Fibroblast of skin of back (primary cell): ENCODE measurements at regions not wholly inside any gene's neighbourhood (a gene's known extent, or its start where the extent isn't known, plus 50 kb on each side); places are given as distances from the start of the nearest gene placed in this dataset.

Source experiments
- DNase-seq: peaks from one replicate; pipeline ENCODE4 v3.0.0-alpha.2; 2013

DNA sequence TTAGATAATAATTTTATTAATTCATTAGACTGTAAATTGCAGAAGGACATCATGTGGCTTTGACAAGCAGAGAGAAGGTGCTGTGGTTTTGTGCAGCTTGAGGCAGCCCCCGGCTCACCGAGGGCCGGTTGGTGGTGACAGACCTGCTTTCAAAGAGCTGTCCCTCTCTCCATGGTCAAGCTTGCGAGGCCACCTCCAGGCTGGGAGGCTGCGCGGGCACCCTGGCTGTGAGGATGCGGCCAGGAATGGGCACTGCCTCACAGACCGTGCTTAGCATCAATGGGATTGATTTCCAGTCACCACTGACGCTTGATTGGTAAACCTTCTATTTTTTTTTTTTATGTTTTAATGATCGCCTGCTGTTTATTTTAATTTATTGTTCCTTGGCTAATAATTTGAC is 690.9 kb downstream of the GALR1 start:
- DNase-seq = no peak

DNA sequence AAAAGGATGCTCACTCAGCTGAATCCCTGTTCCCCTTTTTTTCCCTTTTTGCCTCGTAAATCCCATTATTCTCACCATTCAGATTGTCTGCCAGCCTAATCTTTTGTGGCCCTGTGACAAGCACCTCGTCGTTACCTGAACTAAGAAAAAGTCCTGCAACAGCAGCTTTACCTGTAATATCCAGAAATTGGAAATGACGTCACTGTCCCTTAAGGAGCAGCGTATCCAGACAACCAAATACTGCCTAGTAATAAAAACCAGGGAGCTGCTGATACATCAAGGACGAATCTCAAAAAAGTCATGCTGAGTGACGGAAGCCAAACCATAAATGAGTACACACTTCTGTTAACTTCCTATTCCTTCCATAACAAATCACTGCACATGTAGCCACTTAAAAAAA is 694.9 kb downstream of the GALR1 start:
- no peak for DNase-seq

DNA sequence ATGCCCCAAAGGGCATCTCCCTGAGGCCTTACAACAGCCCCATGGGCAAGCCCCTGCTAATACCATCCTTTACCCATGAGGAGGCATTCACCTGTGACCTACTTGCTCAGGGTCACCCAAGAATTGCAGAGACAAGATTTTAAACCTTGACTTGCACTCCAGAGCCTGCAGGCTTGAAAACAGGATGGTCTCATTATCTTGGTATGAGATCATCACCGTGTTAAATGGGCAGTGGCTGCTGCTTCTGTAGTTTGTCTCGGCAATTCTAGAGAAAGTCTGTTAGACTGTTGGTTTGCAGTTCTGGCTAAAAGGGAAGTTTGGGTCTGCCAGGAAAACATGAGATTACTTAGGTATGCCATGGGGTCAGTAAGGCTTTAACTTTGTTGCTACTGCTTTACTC is 698.9 kb downstream of the GALR1 start:
- no peak for DNase-seq

DNA sequence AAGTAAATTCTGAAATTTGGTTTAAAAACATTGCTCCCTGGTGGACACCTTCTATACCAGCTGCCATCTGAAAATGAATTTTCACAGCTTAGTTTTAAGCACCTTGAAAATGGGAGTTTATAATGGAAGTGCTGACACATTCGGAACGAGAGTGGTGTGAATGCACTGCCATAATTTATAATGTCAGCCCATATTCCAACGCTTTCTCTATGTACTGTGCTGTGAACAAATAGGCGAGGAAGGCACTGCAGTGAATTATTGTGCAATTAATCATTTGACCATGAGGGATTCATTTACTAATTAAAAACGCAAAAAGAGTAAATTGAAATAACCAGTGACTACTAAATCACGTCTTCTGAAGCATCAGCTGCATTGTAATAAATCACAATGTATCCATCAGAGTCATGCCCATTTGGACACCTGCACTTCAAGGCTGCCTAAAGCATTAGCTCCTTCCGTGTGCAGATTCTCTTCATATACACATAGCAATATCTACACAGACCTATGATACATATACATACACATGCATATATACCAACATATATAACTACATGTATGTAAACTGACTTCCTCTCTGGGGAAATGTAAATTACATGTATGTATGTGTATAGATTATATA is 699.8 kb downstream of the GALR1 start:
- no peak for DNase-seq

DNA sequence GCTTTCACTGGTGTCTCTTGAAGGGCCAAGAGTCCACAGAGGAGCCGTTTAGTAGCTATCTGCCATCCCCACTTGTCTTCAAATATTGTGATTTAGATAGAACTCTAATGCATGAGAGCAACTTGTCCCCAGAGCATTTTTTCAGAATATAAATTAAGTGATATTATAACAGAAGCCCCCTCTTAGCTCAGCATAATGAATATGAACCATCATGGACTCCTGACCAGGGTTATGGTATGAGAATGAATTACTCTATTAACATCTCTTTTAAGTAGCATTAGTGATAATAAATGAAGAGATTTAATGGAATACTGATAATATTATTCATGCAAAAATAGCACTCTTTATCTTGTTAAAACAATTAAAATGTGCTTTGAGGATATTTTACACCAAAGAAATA is 709.6 kb downstream of the GALR1 start:
- DNase-seq = no peak

DNA sequence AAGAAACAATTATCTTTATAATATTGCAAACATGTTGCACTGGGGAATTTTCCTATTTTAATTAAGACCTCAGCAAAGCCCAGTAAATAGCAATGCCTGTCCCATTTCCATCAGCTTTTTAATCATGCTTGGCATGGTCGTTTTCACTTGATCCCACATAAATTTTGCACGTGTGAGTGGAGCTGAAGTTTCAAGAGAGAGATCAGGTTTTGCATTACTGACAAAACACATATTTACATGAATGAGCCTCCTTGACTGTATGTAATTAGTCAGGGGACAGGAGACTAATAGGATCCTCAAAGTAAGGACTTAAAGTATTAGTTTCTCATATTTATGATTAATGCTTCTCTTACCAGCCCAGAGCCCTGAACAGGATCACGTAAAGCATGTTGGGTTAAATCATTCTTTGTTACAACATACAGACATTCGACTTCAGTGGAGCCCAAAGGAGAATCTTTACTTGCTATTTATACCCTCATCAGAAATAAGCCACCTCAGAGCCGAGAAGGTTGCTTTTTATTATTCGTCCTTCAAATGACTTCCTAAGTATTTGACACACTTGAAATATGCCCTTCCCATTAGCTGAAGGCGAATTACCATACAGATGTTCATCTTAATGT is 711.3 kb downstream of the GALR1 start:
- no peak for DNase-seq

DNA sequence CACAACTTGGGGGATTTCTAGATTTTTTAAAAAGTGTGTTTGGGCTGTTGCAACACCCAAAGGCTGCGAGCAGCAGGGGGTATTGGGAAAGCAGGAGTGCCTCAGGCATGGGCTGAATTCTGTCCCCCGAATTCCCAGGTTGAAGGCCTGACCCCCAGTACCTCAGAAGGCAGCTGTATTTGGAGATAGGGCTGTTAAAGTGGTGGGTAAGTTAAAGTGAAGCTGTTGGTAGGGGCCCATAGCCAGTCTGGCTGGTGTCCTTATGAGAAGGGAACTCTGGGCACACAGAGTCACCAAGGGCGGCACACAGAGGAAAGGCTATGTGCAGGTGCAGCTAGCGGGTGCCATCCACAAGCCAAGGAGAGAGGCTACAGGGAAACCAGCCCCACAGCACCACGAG is 717.4 kb downstream of the GALR1 start:
- no peak for DNase-seq

DNA sequence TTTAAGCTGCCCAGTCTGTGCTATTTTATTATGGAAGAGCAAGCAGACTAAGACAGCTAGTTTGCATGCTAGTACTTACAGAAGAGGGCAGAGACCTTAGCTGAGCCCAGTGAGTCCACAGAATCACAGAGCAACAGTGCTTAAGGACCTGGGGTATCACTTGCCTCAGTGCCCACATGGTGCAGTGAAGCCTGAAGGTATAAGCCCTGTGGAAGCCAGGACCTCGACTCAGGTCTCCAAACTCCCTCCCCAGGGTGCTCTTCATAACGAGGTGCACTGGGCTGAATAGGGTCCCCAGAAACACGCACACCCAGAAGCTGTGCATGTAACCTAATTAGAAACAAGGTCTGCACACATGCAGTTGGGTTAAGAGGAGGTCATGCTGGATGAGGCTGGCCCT is 718.1 kb downstream of the GALR1 start:
- no peak for DNase-seq

DNA sequence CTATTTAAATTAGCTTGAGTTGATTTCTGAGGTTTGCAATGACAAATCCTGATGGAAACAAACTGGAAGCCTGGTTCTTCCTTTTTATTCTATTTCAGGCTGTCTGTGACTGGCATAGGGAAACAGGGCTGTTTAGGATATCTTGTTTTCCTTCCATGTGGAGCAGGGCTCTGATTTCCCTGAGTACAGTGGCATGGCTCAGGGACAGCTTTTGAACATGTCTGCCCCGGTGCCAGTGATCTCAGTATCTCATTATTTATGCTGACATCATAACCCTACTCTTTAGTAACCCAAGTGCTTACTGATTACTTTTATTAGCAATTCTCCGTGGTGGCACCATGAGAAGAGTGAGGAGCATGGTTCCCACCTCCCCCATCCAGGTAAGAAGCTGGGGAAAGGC is 720.3 kb downstream of the GALR1 start:
- no peak for DNase-seq

DNA sequence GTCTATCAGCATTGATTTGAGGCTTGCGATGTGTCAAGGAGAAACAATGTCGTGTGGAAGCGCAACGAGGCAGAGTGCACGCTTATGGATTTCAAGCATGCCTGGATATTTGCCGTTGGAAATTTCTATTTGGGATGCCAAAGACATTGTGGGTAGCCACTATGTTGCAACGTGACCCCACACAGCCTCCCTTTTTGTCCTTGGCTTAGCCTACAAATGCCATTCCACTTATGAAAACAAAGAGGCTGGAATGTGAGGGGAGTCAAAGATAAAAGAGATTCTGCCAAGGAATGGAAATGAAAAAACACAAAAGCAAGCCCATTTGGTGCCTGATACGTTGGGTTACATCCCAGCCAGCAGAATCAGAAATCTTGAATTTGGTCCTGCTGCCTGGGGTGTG is 721.2 kb downstream of the GALR1 start:
- no peak for DNase-seq

DNA sequence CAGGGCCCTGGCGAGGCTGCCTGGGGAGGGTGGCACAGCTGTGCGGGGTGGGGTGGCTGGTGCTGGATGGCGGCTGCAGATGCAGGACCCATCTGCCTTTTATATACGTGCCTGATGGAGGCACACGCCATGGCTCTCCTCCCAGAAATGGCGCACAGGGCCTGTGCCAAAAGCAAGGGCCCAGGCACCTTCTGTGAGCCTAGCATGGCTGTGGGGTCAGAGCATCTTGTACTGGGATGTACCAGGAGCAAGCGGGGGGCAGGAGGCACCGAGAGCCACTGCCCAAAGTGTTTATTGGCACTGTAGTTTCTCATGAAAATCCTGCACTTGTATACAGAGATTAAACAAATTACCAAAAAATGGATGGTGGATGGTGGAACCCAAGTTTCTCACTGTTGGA is 724.1 kb downstream of the GALR1 start:
- DNase-seq = no peak

DNA sequence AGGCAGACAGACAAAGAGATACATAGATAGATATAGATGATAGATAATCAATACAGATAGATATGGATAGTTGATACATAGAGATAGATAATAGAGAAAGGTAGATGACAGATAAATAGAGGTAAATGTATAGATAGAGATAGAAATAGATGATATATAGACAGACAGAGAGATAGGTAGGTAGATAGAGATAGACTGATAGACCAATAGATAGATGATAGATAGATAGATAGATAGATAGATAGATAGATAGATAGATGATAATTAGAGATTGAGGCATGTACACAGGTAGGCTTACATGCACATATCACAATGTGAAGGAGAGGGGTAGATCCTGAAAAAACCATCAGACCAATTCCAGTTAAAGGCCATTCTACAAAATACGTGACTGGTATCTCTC is 724.7 kb downstream of the GALR1 start:
- DNase-seq = no peak

DNA sequence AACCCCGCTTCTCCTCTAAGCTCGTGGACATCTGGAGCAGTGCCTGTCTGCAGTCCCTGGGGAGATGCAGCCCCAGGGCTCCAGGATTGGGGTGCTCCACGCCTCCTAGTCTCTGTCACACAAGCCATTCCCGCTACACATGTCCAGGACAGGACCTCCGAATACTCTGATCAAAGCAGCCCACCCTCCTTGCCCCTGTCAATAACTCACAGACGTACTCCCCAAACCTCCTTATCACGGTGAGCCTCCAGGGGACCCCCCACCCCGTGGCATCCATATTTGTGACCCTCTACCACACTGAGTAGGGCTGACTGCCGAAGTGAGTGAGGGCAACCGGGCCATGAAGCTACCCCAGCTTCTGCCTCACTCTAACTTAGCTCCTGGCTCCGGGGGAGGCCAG is 727.7 kb downstream of the GALR1 start:
- DNase-seq = no peak

DNA sequence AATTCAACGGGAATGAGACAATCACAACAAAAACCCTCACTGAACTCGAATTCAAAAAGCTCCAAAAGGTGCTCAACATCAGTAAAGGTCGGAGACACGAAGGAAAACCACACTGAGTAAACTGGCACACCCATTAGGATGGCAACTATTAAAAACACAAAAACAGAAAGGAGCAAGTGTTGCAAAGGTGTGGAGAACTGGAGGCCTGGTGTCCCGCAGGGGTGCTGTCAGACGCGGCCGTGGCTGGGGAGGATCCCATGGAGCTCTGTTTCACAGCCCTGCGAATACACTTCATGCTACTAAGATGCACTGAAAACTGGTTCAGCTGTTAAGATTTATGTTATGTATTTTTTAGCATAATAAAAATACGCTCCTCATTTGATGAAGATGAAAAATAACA is 730.6 kb downstream of the GALR1 start:
- no peak for DNase-seq

DNA sequence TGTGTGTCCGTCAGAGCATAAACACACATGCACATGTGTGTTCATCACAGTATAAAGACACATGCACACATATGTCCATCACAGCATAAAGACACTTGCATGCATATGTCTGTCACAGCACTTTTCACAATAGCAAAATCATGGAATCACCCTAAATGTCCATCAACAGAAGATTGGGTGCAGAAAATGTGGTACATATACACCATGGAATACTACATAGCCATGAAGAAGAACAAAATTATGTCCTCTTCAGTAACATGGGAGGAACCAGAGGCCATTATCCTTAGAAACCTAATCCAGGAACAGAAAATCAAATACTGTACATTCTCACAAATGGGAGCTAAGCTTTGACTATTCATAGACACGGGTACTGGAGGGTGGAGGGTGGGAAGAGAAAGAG is 732.2 kb downstream of the GALR1 start:
- DNase-seq = no peak

DNA sequence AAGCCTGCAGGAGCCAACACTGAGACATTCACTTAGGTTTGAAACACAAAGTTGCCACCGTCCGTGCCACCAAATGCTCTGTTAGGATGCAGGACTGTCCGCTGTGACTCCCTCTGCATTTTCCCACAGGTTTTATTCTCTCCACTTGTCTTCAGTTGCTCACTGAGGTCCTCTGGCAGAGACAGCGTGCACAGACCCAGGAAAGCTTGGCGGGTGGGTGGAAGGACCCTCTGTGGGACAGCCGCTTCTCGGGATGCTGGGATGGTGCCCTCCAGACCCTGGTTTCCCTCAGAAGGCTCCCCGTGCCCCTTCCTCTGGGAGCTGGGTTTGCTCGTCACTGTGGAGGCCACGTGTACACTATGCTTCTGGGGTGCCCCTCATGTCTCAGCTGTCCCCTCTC is 733.6 kb downstream of the GALR1 start:
- no peak for DNase-seq

DNA sequence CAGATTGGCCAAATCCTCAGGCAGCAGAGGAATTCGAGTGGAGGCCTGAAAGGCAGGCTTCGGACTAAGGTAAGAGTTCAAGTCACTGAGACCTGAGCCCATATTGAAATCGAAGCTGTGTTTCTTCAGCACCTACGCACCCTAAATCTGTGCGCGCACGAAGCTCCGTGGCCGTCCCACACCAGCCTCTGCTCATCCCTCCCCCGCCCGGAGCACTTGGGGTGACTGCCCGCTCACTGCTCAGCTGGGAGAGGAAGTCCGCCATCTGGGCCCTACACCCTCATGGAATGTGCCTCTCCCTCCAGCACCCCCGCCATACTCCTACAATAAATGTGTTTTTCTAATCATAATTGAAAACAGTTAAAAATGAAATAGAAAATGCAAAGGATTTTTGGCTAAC is 734.5 kb downstream of the GALR1 start:
- DNase-seq = no peak

DNA sequence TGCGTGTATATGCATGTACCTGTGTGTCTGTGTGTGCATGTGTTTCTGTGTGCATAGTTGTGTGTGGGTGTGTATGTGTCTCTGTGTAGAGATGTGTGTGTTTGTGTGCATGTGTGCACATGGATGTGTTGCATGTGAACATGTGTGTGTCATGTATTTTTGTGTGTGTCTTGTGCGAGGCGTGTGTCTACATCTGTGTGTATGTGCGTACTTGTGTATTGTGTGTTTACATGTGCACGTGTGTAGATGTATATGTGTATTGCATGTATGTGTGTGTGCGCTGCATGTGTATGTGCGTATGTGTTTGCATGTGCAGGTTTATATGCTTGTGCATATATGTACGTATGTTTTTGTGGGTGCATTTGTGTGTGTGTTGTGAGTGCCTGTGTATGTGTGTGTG is 735.2 kb downstream of the GALR1 start:
- no peak for DNase-seq

DNA sequence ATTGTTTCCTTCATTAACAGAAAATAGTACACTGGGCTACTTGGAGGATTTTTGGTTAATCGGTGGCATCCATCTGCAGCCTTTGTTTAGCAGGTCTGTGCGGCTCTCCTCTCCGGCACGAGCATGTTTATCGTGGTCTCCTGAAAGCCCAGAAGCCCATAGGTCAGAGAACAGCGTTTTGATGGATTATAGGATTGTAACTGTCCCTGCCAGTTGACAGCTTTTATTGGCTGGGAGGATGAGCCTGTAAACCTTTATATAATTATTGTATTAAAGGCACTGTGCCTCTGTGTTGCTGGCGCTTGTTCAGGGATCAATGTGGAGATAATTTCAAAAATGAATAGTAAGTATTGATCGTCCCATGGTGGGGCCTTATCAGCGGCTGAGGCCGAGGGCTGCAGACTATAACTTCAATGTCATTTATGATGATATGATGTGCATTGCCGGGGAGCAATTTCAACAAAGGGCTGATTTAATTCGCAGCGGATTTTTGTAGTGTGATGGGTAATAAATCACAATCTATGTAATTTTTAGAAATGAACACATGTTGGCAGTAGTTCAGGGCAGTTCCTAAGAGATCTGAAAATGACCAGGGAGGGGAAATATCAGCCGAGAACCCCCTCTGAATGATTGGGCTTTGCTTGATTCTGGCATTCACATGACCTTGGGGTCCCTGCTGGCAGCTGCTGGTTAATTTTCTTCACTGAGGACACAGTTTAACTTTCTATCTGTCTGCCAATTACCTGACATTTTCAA is 736.1 kb downstream of the GALR1 start:
- no peak for DNase-seq

DNA sequence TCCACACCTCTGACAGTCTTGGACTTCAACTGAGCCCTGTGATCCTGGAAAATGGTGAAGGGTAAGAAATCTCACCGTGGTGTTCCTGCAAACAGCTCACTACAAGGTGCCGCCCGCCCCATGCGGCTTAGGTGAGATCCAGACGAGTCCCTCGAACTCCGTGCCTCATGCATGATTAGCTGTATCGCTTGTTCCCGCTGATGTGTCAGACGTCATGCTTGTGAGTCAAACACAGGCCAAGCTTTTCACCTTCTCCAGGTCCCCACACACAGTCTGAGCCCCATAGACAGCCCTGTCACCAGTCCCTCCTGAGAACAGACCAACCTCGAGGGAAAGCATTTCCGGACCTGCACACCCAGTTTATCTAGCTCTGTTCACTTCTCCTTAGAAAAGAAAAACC is 740.5 kb downstream of the GALR1 start:
- no peak for DNase-seq

DNA sequence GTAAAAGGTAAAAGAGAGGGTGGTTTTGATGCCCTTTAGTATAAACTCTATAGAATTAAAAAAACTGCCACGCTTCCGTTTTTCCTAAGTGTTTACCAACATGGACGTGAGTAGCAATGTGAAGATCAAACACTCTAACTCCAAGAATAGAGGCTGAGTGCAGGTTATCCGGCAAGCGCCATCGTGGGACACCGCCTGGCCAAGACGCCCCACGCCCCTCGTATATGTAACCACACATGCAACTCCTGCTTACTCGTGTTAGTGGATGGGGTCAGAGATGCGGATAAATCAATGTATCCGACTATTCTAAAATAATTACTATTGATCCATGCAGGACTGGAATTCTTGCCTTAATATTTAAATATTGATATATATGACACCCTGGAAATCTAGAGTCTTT is 741.3 kb downstream of the GALR1 start:
- no peak for DNase-seq

DNA sequence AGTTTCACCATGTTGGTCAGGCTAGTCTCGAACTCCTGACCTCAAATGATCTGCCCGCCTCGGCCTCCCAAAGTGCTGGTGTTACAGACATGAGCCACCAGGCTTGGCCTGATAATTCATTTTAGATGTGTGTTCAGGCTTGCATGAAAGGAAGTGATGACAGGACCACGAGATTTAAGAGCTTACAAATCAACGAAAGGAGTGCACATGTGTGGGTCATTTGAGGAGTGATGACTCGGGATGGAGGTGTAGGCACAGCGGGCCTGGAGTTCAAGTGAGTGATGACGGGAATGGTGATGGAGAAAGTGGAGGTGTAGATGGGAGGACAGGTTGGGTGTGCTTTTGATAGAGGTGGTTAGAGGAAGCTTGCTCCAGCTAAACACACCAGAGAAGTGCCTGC is 742.4 kb downstream of the GALR1 start:
- no peak for DNase-seq

DNA sequence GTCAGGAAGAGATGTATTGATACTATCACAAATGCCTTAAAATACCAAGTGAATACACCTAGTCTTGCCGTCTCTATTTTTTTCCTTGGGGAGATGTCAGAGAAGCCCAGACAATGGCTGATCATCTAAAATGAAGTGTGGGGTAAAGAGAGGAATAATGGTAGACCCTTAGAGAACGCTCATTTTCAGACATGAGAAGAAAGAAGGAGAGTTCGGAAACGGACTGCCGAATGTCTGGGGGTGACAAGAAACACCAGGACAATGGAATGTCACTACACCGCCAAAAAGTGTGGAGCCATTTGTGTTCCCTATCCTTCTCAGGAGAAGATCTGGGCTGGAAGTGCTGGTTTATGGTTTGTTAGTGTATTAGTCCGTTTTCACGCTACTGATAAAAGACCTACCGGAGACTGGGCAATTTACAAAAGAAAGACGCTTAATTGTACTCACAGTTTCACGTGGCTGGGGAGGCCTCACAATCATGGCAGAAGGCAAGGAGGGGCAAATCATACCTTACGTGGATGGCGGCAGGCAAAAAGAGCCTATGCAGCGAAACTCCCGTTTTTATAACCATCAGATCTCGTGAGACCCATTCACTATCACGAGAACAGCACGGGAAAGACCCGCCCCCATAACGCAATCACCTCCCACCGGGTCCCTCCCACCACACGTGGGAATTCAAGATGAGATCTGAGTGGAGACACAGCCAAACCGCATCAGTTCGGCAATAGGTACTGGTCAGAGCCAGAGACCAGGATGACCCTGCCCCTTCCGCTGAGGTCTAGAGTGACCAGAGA is 743.7 kb downstream of the GALR1 start:
- DNase-seq = no peak

DNA sequence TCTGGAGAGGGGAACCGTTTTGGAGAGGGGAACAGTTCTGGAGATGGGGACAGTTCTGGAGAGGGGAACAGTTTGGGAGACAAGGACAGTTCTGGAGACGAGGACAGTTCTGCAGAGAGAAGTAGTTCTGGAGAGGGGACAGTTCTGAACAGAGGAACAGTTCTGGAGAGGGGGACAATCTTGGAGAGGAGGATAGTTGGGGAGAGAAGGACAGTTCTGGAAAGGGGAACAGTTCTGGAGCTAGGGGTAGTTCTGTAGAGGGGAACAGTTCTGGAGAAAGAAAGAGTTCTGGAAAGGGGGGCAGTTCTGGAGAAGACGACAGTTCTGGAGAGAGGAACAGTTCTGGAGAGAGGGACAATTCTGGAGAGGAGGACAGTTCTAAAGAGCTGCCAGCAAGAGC is 745.9 kb downstream of the GALR1 start:
- no peak for DNase-seq
